Transverse colon (tissue), 4 donors: ENCODE measurements at regions not wholly inside any gene's neighbourhood (a gene's known extent, or its start where the extent isn't known, plus 50 kb on each side); places are given as distances from the start of the nearest gene placed in this dataset.

Source experiments
- POLR2AphosphoS5 ChIP-seq, 3 donors: sonication (generic); formaldehyde crosslinking; IDR thresholded peaks; one replicate each; pipeline ENCODE4 v1.6.1; 2016; ENCODE audit warnings: antibody characterized with exemption in 3 of 3
- TF ChIP-seq, protein P1 (sequence below), 5 experiments: fragments of 200-600 bp in 3 of 5; fragments of 450-650 bp in 2 of 5; sonication (generic) in 3 of 5; IDR thresholded peaks; 1 replicate in 2 of 5; 2 replicates in 3 of 5; pipeline ENCODE4 v1.5.1; 2016 to 2017; ENCODE audit warnings: antibody characterized with exemption in 5 of 5, inconsistent platforms in 3 of 5, mild to moderate bottlenecking in 2 of 5, moderate library complexity in 1 of 5

DNA sequence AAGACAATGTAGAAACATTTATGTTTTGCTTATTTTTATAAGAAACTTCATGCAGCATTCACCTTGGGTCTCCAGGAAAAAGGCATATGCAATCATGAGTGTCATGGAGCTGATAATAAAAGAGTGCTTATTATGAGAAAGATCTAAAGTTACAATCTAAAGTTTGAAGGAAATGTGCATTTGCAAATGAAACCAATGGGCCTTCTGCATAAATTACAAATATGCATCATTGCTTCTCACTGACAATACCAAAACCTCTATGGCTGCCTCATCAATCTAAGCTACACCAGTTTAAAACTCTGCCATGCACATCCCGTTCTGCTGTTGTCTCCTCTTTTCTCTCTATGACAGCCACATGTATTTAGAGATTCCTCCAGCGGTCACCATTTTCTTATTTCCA is 103.2 kb upstream of the ABI3BP start:
- TF ChIP-seq, protein P1, sequence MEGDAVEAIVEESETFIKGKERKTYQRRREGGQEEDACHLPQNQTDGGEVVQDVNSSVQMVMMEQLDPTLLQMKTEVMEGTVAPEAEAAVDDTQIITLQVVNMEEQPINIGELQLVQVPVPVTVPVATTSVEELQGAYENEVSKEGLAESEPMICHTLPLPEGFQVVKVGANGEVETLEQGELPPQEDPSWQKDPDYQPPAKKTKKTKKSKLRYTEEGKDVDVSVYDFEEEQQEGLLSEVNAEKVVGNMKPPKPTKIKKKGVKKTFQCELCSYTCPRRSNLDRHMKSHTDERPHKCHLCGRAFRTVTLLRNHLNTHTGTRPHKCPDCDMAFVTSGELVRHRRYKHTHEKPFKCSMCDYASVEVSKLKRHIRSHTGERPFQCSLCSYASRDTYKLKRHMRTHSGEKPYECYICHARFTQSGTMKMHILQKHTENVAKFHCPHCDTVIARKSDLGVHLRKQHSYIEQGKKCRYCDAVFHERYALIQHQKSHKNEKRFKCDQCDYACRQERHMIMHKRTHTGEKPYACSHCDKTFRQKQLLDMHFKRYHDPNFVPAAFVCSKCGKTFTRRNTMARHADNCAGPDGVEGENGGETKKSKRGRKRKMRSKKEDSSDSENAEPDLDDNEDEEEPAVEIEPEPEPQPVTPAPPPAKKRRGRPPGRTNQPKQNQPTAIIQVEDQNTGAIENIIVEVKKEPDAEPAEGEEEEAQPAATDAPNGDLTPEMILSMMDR (IDR thresholded peaks at IDR 0.05), result no peak
- no peak for TF ChIP-seq POLR2AphosphoS5 (IDR thresholded peaks at IDR 0.05)
